ENCODE measurements at regions not wholly inside any gene's neighbourhood (a gene's known extent, or its start where the extent isn't known, plus 50 kb on each side); places are given as distances from the start of the nearest gene placed in this dataset.

DNA sequence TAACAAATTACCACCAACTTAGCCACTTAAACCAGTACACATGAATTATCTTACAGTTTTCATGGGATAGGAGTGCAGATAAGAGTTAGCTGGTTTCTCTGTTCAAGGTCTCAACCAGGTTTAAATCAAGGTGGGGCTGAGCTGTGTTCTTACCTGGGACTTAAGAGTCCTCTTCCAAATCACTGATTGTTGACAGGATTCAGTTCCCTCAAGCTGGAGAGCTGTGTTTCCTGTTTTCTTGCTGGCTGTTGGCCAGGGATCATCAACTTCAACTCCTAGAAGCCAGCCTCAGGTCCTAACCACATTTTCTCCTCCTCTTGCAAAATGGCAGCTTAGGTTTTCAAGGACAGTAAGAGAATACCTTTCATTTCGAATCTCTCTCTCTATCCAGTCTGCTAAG, 123.8 kb upstream of the CHRM3 start:
- DNase-seq: no peak

DNA sequence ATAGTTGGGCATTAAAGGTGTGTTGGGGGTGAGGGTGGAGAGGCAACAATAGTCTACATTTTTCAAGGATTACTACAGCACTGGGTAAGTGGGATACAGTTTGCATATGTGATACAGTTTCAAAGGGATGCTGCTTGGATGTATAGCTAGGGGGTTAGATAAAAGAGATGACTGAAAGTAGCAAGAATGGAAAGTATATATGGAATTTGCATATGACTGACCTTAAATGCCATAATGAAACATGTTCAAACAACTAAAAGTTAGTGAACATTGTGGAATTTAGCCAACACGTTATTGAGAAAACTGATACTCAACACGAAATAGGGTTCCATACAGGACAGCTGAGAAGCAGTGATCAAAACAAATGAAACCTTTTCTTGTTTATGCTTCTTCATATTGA, 124.8 kb upstream of the CHRM3 start:
- DNase-seq: no peak

- DNase-seq: no peak
These were observed 125.5 kb upstream of the CHRM3 start for GRCh38 chr1:239260842-239261241.

- DNase-seq: no peak
These were observed 130.7 kb upstream of the CHRM3 start for GRCh38 chr1:239255628-239256160.

DNA sequence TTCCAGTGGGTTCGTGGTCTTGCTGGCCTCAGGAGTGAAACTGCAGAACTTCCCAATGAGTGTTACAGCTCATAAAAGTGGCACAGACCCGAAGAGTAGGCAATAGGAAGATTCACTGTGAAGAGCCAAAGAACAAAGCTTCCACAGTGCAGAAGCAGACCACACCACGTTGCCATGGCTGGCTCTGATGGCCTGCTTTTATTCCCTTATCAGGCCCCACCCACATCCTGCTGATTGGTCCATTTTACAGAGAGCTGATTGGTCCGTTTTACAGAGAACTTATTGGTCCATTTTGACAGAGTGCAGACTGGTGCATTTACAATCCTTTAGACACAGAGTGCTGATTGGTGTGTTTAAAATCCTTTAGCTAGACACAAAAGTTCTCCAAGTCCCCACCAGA, 131.4 kb upstream of the CHRM3 start:
- DNase-seq: no peak

DNA sequence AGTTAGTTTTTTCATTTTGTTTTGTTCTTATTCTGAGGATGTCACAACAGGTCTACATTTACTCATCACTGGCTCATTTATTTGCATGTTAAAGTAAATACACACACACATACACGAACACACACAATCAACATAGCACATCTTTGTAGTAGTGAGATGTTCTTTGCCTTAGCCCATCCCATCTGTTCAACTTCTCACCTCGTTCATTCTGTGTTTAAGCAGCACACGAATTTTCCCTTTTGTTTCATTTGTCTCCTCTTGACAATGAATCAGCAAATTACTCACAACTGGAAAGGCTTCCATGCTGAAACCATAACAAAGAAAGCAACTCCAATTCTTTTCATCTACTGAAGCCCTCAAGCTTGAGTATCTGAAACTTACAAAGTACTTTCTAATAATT, 133.3 kb upstream of the CHRM3 start:
- DNase-seq: no peak

GRCh38 chr1:239250353-239251035, 135.9 kb upstream of the CHRM3 start:
- DNase-seq: no peak

- DNase-seq: no peak
These were observed 139.1 kb upstream of the CHRM3 start for GRCh38 chr1:239247285-239247684.

GRCh38 chr1:239244084-239244483, 142.3 kb upstream of the CHRM3 start:
- no peak for DNase-seq

- no peak for DNase-seq
These were observed 143.4 kb upstream of the CHRM3 start for GRCh38 chr1:239243006-239243405.

- no peak for DNase-seq
These were observed 144.0 kb upstream of the CHRM3 start for GRCh38 chr1:239242404-239242803.

- no peak for DNase-seq
These were observed 145.6 kb upstream of the CHRM3 start for GRCh38 chr1:239240736-239241135.

- DNase-seq: no peak
These were observed 146.8 kb upstream of the CHRM3 start for GRCh38 chr1:239239529-239239928.

- no peak for DNase-seq
These were observed 148.5 kb upstream of the CHRM3 start for GRCh38 chr1:239237912-239238311.

- no peak for DNase-seq
These were observed 152.7 kb upstream of the CHRM3 start for GRCh38 chr1:239233626-239234025.

DNA sequence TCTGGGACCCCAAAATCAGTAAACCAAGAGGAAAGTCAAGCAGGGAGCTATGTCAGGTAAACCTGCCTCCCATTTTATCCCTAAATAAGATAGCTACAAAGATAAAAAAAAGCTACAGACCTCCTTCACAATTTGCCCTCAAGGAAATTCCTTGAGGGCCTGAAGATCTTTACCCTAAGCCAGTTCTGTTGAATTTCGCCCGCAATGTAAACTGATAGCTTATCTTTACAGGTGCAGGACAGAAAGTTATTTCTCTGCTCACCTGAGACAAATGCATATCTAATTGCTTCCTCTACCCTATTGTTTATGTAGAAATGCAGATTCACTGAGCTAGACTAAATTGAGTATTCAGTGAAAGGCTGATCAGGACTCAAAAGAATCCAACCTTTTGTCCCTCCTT, 153.4 kb upstream of the CHRM3 start:
- DNase-seq: no peak

DNA sequence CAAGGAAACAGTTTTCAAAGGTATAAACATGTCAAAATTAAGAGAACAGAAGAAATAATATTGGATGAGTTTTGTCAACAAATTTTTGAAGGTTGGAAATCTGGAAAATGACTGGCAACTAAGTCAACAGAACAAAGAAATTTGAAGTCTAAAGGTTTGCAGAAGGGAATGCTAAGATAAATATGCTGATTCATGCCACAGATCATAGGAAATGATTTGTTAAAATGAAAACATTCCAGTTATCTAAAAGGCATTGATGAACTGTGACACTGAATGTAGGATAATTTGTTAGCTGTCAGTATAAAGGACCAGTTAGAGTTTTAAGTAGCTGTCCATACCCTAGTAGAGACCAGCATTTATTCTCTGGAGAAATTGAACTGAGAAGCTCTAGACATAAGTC, 157.9 kb upstream of the CHRM3 start:
- DNase-seq: no peak

GRCh38 chr1:239225396-239225795, 161.0 kb upstream of the CHRM3 start:
- no peak for DNase-seq

DNA sequence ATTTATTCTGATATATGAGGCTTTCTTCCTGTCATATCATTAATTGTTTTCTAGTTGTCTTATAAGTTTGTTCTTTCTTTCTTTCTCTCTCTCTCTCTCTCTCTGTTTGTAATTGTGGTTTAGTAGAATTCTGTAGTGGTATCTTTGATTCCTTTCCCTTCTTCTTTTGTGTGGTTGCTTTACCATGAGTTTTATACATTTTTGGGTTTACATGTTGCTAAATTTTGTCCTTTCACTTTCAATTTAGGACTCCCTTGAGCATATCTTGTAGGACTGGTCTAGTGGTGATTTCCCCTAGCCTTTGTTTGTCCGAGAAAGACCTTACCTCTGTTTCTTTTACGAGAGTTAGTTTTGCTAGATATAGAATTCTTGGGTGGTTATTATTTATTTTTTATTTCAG, 162.3 kb upstream of the CHRM3 start:
- DNase-seq: no peak

DNA sequence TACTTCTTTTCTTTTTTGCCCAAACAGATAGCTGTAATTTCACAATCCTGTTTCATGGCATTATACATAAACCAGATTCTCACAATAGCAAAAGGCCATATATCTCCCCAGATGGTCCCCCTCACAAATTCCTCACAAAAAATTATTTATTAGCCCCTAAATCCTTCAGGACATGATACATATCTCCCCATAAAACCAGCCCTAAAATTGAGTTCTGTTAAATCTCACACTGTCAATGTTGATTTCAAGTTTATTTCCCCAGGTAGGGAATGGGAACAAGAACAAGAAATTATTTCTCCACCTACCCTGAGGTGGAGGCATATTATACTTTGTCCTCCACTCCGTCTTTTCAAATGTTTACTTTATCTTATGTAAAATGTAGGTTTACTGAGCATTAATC, 163.4 kb upstream of the CHRM3 start:
- no peak for DNase-seq

GRCh38 chr1:239221656-239222055, 164.7 kb upstream of the CHRM3 start:
- DNase-seq: no peak

- DNase-seq: no peak
These were observed 166.7 kb upstream of the CHRM3 start for GRCh38 chr1:239219679-239220078.

- DNase-seq: no peak
These were observed 168.1 kb upstream of the CHRM3 start for GRCh38 chr1:239218301-239218700.

- no peak for DNase-seq
These were observed 173.6 kb upstream of the CHRM3 start for GRCh38 chr1:239212811-239213220.

DNA sequence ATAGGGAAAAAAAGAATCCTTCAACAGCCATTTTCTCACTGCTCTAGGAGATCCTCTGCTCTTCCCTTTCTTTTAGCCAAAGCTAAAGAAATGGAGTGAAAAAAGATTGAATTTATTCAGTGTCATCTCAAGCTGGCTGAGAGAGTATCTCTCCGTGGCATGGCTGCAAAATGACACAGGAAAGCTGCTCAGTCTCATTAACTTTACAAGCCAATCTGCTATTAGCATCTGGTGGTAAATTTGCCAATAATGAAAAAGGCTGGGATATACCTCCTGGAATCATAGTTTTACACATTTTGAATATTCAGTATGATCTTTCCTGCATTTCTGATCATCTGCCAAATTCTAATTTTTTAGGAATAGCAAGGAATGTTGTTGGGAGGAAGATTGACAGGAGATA, 176.8 kb upstream of the CHRM3 start:
- no peak for DNase-seq

Data from activated CD4-positive, alpha-beta T cell treated with anti-CD3 and anti-CD28 coated beads for 4 hours (primary cell).